ENCODE measurements at regions not wholly inside any gene's neighbourhood (a gene's known extent, or its start where the extent isn't known, plus 50 kb on each side); places are given as distances from the start of the nearest gene placed in this dataset.

- no peak for DNase-seq (ENCODE audit: low read depth)
These were observed 94.1 kb downstream of the HSPH1 start for GRCh38 chr13:31067416-31068118.

GRCh38 chr13:31064636-31065035 lies 97.1 kb downstream of the HSPH1 start:
- no peak for TF ChIP-seq CTCF (IDR thresholded peaks at IDR 0.05; ENCODE audit: low read depth, low read length, missing control alignments)
- in situ Hi-C loops (cut with HindIII; ENCODE audit: low sequenced_read_pairs) = no loop called here
- DNase-seq (ENCODE audit: low read depth) = no peak
- no peak overlapping the region for H3K4me3 ChIP-seq (ENCODE audit: low read depth, low read length)

More at GRCh38 chr13:31067416-31068118, 94.1 kb downstream of the HSPH1 start:
- TF ChIP-seq CTCF (IDR thresholded peaks at IDR 0.05; ENCODE audit: low read depth, low read length, missing control alignments) = no peak
- in situ Hi-C loops (cut with HindIII; ENCODE audit: low sequenced_read_pairs) = no loop called here
- H3K4me3 ChIP-seq (ENCODE audit: low read depth, low read length) = no peak overlapping the region

GRCh38 chr13:31063772-31064171 lies 97.9 kb downstream of the HSPH1 start:
- no peak overlapping the region for H3K4me3 ChIP-seq (ENCODE audit: low read depth, low read length)
- in situ Hi-C loops (cut with HindIII; ENCODE audit: low sequenced_read_pairs) = no loop called here
- TF ChIP-seq CTCF (IDR thresholded peaks at IDR 0.05; ENCODE audit: low read depth, low read length, missing control alignments) = no peak
- no peak for DNase-seq (ENCODE audit: low read depth)

GRCh38 chr13:31060655-31061054 lies 101.0 kb downstream of the HSPH1 start:
- H3K4me3 ChIP-seq (ENCODE audit: low read depth, low read length) = no peak overlapping the region
- TF ChIP-seq CTCF (IDR thresholded peaks at IDR 0.05; ENCODE audit: low read depth, low read length, missing control alignments) = no peak
- DNase-seq (ENCODE audit: low read depth) = no peak
- in situ Hi-C loops (cut with HindIII; ENCODE audit: low sequenced_read_pairs) = no loop called here

- in situ Hi-C loops (cut with HindIII; ENCODE audit: low sequenced_read_pairs) = no loop called here
- no peak overlapping the region for H3K4me3 ChIP-seq (ENCODE audit: low read depth, low read length)
- TF ChIP-seq CTCF (IDR thresholded peaks at IDR 0.05; ENCODE audit: low read depth, low read length, missing control alignments) = no peak
- no peak for DNase-seq (ENCODE audit: low read depth)
These were observed 101.5 kb downstream of the HSPH1 start for GRCh38 chr13:31060220-31060619.

- H3K4me3 ChIP-seq (ENCODE audit: low read depth, low read length) = no peak overlapping the region
- in situ Hi-C loops (cut with HindIII; ENCODE audit: low sequenced_read_pairs) = no loop called here
- no peak for DNase-seq (ENCODE audit: low read depth)
- no peak for TF ChIP-seq CTCF (IDR thresholded peaks at IDR 0.05; ENCODE audit: low read depth, low read length, missing control alignments)
These were observed 104.2 kb downstream of the HSPH1 start for GRCh38 chr13:31057403-31058033.
